ENCODE measurements at regions not wholly inside any gene's neighbourhood (a gene's known extent, or its start where the extent isn't known, plus 50 kb on each side); places are given as distances from the start of the nearest gene placed in this dataset.

- H3K4me3 Mint-ChIP-seq: no peak overlapping the region
- H3K36me3 Mint-ChIP-seq (ENCODE audit: low read depth): no peaks in the 10 kb centered on the region
- H3K4me1 Mint-ChIP-seq: no peaks in the 10 kb centered on the region
- H3K27me3 Mint-ChIP-seq (ENCODE audit: low read depth, poor library complexity): no peaks in the 10 kb centered on the region
- DNase-seq: no peak
- peaks cover 13% of the 10 kb centered on the region for H3K9me3 Mint-ChIP-seq
- no peak overlapping the region for H3K27ac Mint-ChIP-seq
- no peak for TF ChIP-seq CTCF (IDR thresholded peaks at IDR 0.05)
Observed at GRCh38 chr4:176498617-176499256, 179.0 kb downstream of the SPCS3 start.

- Mint-ChIP-seq H3K4me3 (no peak overlapping the region), H3K27ac (no peak overlapping the region), H3K36me3 (ENCODE audit: low read depth) (no peaks in the 10 kb centered on the region), H3K27me3 (ENCODE audit: low read depth, poor library complexity) (no peaks in the 10 kb centered on the region), H3K9me3 (peaks cover 13% of the 10 kb centered on the region), H3K4me1 (no peaks in the 10 kb centered on the region)
- DNase-seq: no peak
- no peak for TF ChIP-seq CTCF (IDR thresholded peaks at IDR 0.05)
Observed at GRCh38 chr4:176499518-176499917, 179.8 kb downstream of the SPCS3 start.

GRCh38 chr4:176500894-176501293, 181.1 kb downstream of the SPCS3 start:
- Mint-ChIP-seq H3K27me3 (ENCODE audit: low read depth, poor library complexity) (peaks cover 3% of the 10 kb centered on the region), H3K27ac (no peak overlapping the region), H3K36me3 (ENCODE audit: low read depth) (no peaks in the 10 kb centered on the region), H3K4me3 (no peak overlapping the region), H3K4me1 (no peaks in the 10 kb centered on the region), H3K9me3 (peaks cover 6% of the 10 kb centered on the region)
- no peak for TF ChIP-seq CTCF (IDR thresholded peaks at IDR 0.05)
- DNase-seq: no peak

GRCh38 chr4:176504118-176504517, 184.4 kb downstream of the SPCS3 start:
- no peak overlapping the region for H3K4me3 Mint-ChIP-seq
- H3K36me3 Mint-ChIP-seq (ENCODE audit: low read depth): no peaks in the 10 kb centered on the region
- TF ChIP-seq CTCF (IDR thresholded peaks at IDR 0.05): no peak
- H3K27ac Mint-ChIP-seq: no peak overlapping the region
- DNase-seq: no peak
- H3K9me3 Mint-ChIP-seq: no peaks in the 10 kb centered on the region
- H3K4me1 Mint-ChIP-seq: no peaks in the 10 kb centered on the region
- peaks cover 3% of the 10 kb centered on the region for H3K27me3 Mint-ChIP-seq (ENCODE audit: low read depth, poor library complexity)

GRCh38 chr4:176507845-176508533, 188.2 kb downstream of the SPCS3 start:
- Mint-ChIP-seq H3K27me3 (ENCODE audit: low read depth, poor library complexity) (peaks cover 6% of the 10 kb centered on the region), H3K9me3 (no peaks in the 10 kb centered on the region), H3K4me3 (no peak overlapping the region), H3K4me1 (no peaks in the 10 kb centered on the region), H3K27ac (no peak overlapping the region), H3K36me3 (ENCODE audit: low read depth) (no peaks in the 10 kb centered on the region)
- TF ChIP-seq CTCF (IDR thresholded peaks at IDR 0.05): no peak
- no peak for DNase-seq

All from nephron progenitor cell (in vitro differentiated cells).